Right lobe of liver (tissue), 6 donors: ENCODE measurements at regions not wholly inside any gene's neighbourhood (a gene's known extent, or its start where the extent isn't known, plus 50 kb on each side); places are given as distances from the start of the nearest gene placed in this dataset.

ENCODE experiments used
- ATAC-seq, 4 donors: fragments of 200-7000 bp; cut with Tn5 transposase; one replicate each; pipeline ENCODE4 v1.9.1; 2020; ENCODE audit warnings: mild to moderate bottlenecking in 4 of 4, moderate library complexity in 4 of 4
- DNase-seq, 3 donors: peaks; one replicate each; pipeline ENCODE4 v3.0.0-alpha.2; 2020
- H3K27ac ChIP-seq, 3 donors: fragments of 200-600 bp; one replicate each; pipeline ENCODE4 v1.8.0; 2022
- H3K27me3 ChIP-seq, 2 donors: fragments of 200-600 bp; one replicate each; pipeline ENCODE4 v1.8.0; 2022
- H3K36me3 ChIP-seq, 4 donors: fragments of 200-600 bp; sonication (generic) in 1 of 4; one replicate each; pipeline versions ENCODE4 v1.5.1 to v1.8.0; 2017 to 2022; ENCODE audit warnings: control low read depth in 1 of 4
- H3K4me1 ChIP-seq, 4 donors: fragments of 200-600 bp; sonication (generic) in 1 of 4; one replicate each; pipeline versions ENCODE4 v1.5.1 to v1.8.0; 2017 to 2022; ENCODE audit warnings: control low read depth in 1 of 4
- H3K4me3 ChIP-seq, 3 donors: fragments of 200-600 bp; one replicate each; pipeline ENCODE4 v1.8.0; 2022
- H3K9me3 ChIP-seq, 4 donors: fragments of 200-600 bp; sonication (generic) in 1 of 4; one replicate each; pipeline versions ENCODE4 v1.5.1 to v1.8.0; 2017 to 2022; ENCODE audit warnings: control low read depth in 1 of 4
- POLR2A ChIP-seq: fragments of 450-650 bp; IDR thresholded peaks from one replicate; pipeline ENCODE4 v1.6.1; 2017; ENCODE audit warnings: antibody characterized with exemption, mild to moderate bottlenecking
- whole genome bisulfite sequencing: methylation state at CpG from one replicate; pipeline ENCODE4 v1.1.6; 2018; ENCODE audit warnings: low coverage, low lambda C conversion rate; ENCODE audit not compliant: insufficient coverage; ENCODE audit errors: missing lambda C conversion rate; 5-methylcytosine and 5-hydroxymethylcytosine counted together
- intact Hi-C, 2 donors: fragments of 100-400 bp; cut with DNase I; formaldehyde crosslinking; loops; one replicate each; pipeline versions ENCODE4 v1.11.2 to v1.14.1; 2022
- TF ChIP-seq, protein P1 (sequence below), 4 donors: fragments of 200-600 bp in 3 of 4; fragments of 450-650 bp in 1 of 4; IDR thresholded peaks; one replicate each; pipeline versions ENCODE4 v1.5.1 to v1.8.0; 2016 to 2022; ENCODE audit warnings: antibody characterized with exemption in 4 of 4, mild to moderate bottlenecking in 2 of 4
- donor health status: DM: no; HTN: yes; CAD: no.
- donor health status: DM: no; HTN: no; CAD: no.
- donor health status: DM: no; HTN: no; CAD: no.
- donor health status: DM: no; HTN: yes; CAD: no.
- donor health status: DM: no; HTN: yes; CAD: no.

GRCh38 chr12:97397008-97397407 is 65.6 kb upstream of the RMST start:
- intact Hi-C loops = no loop called here
- no peaks in the 10 kb centered on the region for H3K27me3 ChIP-seq
- H3K4me3 ChIP-seq = no peak overlapping the region
- ATAC-seq = no peak
- WGBS = 45% methylated on average over 4 of the region's 4 CpGs
- no peak for TF ChIP-seq POLR2A
- TF ChIP-seq, protein P1, sequence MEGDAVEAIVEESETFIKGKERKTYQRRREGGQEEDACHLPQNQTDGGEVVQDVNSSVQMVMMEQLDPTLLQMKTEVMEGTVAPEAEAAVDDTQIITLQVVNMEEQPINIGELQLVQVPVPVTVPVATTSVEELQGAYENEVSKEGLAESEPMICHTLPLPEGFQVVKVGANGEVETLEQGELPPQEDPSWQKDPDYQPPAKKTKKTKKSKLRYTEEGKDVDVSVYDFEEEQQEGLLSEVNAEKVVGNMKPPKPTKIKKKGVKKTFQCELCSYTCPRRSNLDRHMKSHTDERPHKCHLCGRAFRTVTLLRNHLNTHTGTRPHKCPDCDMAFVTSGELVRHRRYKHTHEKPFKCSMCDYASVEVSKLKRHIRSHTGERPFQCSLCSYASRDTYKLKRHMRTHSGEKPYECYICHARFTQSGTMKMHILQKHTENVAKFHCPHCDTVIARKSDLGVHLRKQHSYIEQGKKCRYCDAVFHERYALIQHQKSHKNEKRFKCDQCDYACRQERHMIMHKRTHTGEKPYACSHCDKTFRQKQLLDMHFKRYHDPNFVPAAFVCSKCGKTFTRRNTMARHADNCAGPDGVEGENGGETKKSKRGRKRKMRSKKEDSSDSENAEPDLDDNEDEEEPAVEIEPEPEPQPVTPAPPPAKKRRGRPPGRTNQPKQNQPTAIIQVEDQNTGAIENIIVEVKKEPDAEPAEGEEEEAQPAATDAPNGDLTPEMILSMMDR (IDR thresholded peaks at IDR 0.05) = no peak
- H3K9me3 ChIP-seq = no peaks in the 10 kb centered on the region
- H3K27ac ChIP-seq = no peak overlapping the region
- no peaks in the 10 kb centered on the region for H3K4me1 ChIP-seq
- H3K36me3 ChIP-seq = no peaks in the 10 kb centered on the region
- no peak for DNase-seq

- Histone ChIP-seq H3K27me3 (no peaks in the 10 kb centered on the region), H3K36me3 (no peaks in the 10 kb centered on the region), H3K4me1 (no peaks in the 10 kb centered on the region), H3K27ac (no peak overlapping the region), H3K4me3 (no peak overlapping the region), H3K9me3 (no peaks in the 10 kb centered on the region)
- ATAC-seq (no peak), DNase-seq (no peak)
- whole genome bisulfite sequencing = 44% methylated on average over 4 of the region's 4 CpGs
- TF ChIP-seq, protein P1 (IDR thresholded peaks at IDR 0.05) = no peak
- intact Hi-C loops = no loop called here
These were observed 63.9 kb upstream of the RMST start for GRCh38 chr12:97398704-97399103.

- H3K4me3 ChIP-seq = no peak overlapping the region
- no peak overlapping the region for H3K27ac ChIP-seq
- no peaks in the 10 kb centered on the region for H3K4me1 ChIP-seq
- TF ChIP-seq, protein P1 (IDR thresholded peaks at IDR 0.05) = no peak
- no peak for TF ChIP-seq POLR2A
- ATAC-seq = no peak
- no peak for DNase-seq
- WGBS = 30% methylated on average over 1 of the region's 1 CpG
- no peaks in the 10 kb centered on the region for H3K27me3 ChIP-seq
- H3K9me3 ChIP-seq = no peaks in the 10 kb centered on the region
- intact Hi-C loops = no loop called here
- H3K36me3 ChIP-seq = no peaks in the 10 kb centered on the region
These were observed 58.5 kb upstream of the RMST start for GRCh38 chr12:97404093-97404492.

- intact Hi-C loops = no loop called here
- peak in 2 of 3 donors; percentile 20 to 45 for DNase-seq
These were observed 58.1 kb upstream of the RMST start for GRCh38 chr12:97404543-97404942.

More at GRCh38 chr12:97404543-97404942, 58.1 kb upstream of the RMST start:
- no peaks in the 10 kb centered on the region for H3K27me3 ChIP-seq
- no peaks in the 10 kb centered on the region for H3K4me1 ChIP-seq
- peak; percentile 80 to 91 (median 86) for ATAC-seq
- TF ChIP-seq POLR2A = no peak
- TF ChIP-seq, protein P1 (IDR thresholded peaks at IDR 0.05) = peak; percentile 68 to 77 (median 71)
- no peak overlapping the region for H3K4me3 ChIP-seq
- H3K9me3 ChIP-seq = no peaks in the 10 kb centered on the region
- H3K36me3 ChIP-seq = no peaks in the 10 kb centered on the region
- 0% methylated on average over 2 of the region's 2 CpGs for WGBS
- H3K27ac ChIP-seq = no peak overlapping the region
